Activated CD4-positive, alpha-beta T cell treated with anti-CD3 and anti-CD28 coated beads for 36 hours (primary cell): ENCODE measurements at regions not wholly inside any gene's neighbourhood (a gene's known extent, or its start where the extent isn't known, plus 50 kb on each side); places are given as distances from the start of the nearest gene placed in this dataset.

Experiments
- ATAC-seq: fragments of 200-7000 bp; cut with Tn5 transposase; one replicate; pipeline ENCODE4 v1.10.0; 2021; ENCODE audit warnings: mild to moderate bottlenecking, moderate library complexity
- CTCF ChIA-PET: fragments of 350-600 bp; sonication (Branson Sonifier 250); formaldehyde crosslinking; loops from one replicate; lab custom pipeline; 2021; ENCODE audit warnings: antibody characterized with exemption; lab: Charles Lee
- POLR2A ChIA-PET: fragments of 350-600 bp; sonication (Branson Sonifier 250); formaldehyde crosslinking; loops from one replicate; lab custom pipeline; 2021; ENCODE audit warnings: antibody characterized with exemption, inconsistent platforms; lab: Charles Lee
- DNase-seq: peaks from one replicate; pipeline ENCODE4 v3.0.0-alpha.2; 2020
- H3K27ac Mint-ChIP-seq: one replicate; pipeline ENCODE4 v1.8.0; 2021; ENCODE audit warnings: mixed read lengths
- H3K27me3 Mint-ChIP-seq: one replicate; pipeline ENCODE4 v1.8.0; 2021; ENCODE audit warnings: mixed read lengths
- H3K36me3 Mint-ChIP-seq: one replicate; pipeline ENCODE4 v1.8.0; 2021; ENCODE audit warnings: low read depth, mixed read lengths
- H3K4me1 Mint-ChIP-seq: one replicate; pipeline ENCODE4 v1.8.0; 2021; ENCODE audit warnings: mixed read lengths
- H3K4me3 Mint-ChIP-seq: one replicate; pipeline ENCODE4 v1.8.0; 2021; ENCODE audit warnings: mild to moderate bottlenecking, moderate library complexity, mixed read lengths
- H3K9me3 Mint-ChIP-seq: one replicate; pipeline ENCODE4 v1.8.0; 2021; ENCODE audit warnings: low read depth, mixed read lengths
- intact Hi-C, 2 experiments: fragments of 100-400 bp; cut with DNase I in 1 of 2; cut with micrococcal nuclease in 1 of 2; formaldehyde crosslinking; loops; one replicate each; pipeline versions ENCODE4 v1.14.2 to v1.15.1; 2022 to 2024; cut with DNase I, micrococcal nuclease

GRCh38 chr11:39975091-39975490, 1484.4 kb downstream of the LRRC4C start:
- ChIA-PET CTCF (no interaction called here), POLR2A (no interaction called here)
- Mint-ChIP-seq H3K27ac (no peak overlapping the region), H3K4me3 (no peak overlapping the region), H3K9me3 (peaks cover 8% of the 10 kb centered on the region), H3K27me3 (no peaks in the 10 kb centered on the region), H3K4me1 (no peaks in the 10 kb centered on the region), H3K36me3 (no peaks in the 10 kb centered on the region)
- no peak for ATAC-seq
- intact Hi-C loops = no loop called here
- no peak for DNase-seq

DNA sequence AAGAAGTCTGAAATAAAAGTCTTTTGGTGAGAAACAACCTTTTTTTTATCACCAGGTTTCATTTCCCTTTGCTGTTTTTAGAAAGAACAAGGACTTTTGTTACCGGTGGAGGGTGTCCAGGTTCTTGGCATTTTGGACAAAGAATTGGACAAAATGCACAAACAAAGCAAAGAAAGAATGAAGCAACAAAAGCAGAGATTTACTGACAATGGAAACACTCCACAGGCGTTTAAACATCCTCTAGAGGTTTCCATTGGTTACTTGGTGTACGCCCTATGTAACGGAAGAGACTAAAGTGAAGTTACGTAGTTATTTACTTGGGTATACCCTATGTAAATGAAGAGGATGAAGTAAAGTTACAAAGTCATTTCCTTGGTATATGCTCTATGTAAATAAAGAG, 1487.0 kb downstream of the LRRC4C start:
- no peak for DNase-seq
- Mint-ChIP-seq H3K4me3 (no peak overlapping the region), H3K9me3 (peaks cover 7% of the 10 kb centered on the region), H3K27me3 (no peaks in the 10 kb centered on the region), H3K27ac (no peak overlapping the region), H3K4me1 (no peaks in the 10 kb centered on the region), H3K36me3 (no peaks in the 10 kb centered on the region)
- no peak for ATAC-seq
- ChIA-PET CTCF (no interaction called here), POLR2A (no interaction called here)
- intact Hi-C loops = no loop called here

DNA sequence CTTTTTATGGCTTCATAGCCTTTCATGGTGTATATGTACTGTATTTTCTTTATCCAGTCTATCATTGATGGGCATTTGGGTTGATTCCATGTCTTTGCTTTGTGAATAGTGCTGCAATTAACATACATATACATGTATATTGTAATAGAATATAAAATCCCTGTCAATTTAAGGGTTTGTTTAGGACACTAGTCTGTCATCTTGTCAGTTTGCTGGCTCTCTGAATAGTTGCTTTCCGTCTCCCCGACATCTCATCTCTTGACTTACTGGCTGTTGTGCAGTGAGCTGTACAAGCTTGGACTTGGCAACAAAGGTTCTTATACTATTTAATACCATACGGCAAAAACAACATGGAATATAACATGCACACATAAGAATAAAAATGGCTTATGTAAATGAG, 1487.5 kb downstream of the LRRC4C start:
- no peaks in the 10 kb centered on the region for H3K27me3 Mint-ChIP-seq
- H3K27ac Mint-ChIP-seq = no peak overlapping the region
- peaks cover 7% of the 10 kb centered on the region for H3K9me3 Mint-ChIP-seq
- POLR2A ChIA-PET = no interaction called here
- CTCF ChIA-PET = no interaction called here
- no peaks in the 10 kb centered on the region for H3K36me3 Mint-ChIP-seq
- ATAC-seq (no peak), DNase-seq (no peak)
- H3K4me3 Mint-ChIP-seq = no peak overlapping the region
- no peaks in the 10 kb centered on the region for H3K4me1 Mint-ChIP-seq
- intact Hi-C loops = no loop called here

DNA sequence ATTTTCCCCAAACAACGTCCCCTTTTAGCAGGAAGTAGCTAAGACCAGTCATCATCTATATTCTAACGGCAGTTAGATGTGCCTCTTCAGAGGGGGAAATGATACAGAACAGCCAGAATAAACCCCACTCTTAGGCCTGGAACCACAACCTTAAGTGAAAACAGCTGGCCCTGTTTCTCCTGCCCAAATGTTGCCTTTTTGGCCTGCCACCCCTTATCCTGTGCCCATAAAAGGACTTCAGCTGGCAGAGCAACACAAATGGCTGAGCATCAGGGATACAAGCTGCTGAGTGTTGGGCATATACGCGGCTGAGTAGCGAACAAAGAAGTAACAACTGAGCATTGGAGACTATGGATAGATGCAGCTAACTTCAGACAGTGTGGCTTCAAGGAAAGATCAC, 1491.4 kb downstream of the LRRC4C start:
- ChIA-PET POLR2A (no interaction called here), CTCF (no interaction called here)
- no peaks in the 10 kb centered on the region for H3K27me3 Mint-ChIP-seq
- no peaks in the 10 kb centered on the region for H3K4me1 Mint-ChIP-seq
- H3K9me3 Mint-ChIP-seq = peaks cover 7% of the 10 kb centered on the region
- H3K27ac Mint-ChIP-seq = no peak overlapping the region
- H3K36me3 Mint-ChIP-seq = no peaks in the 10 kb centered on the region
- DNase-seq (no peak), ATAC-seq (no peak)
- intact Hi-C loops = no loop called here
- no peak overlapping the region for H3K4me3 Mint-ChIP-seq

GRCh38 chr11:39965701-39966100, 1493.8 kb downstream of the LRRC4C start:
- intact Hi-C loops = no loop called here
- Mint-ChIP-seq H3K4me3 (no peak overlapping the region), H3K27me3 (no peaks in the 10 kb centered on the region), H3K36me3 (no peaks in the 10 kb centered on the region), H3K27ac (no peak overlapping the region), H3K4me1 (no peaks in the 10 kb centered on the region), H3K9me3 (peaks cover 4% of the 10 kb centered on the region)
- ChIA-PET CTCF (no interaction called here), POLR2A (no interaction called here)
- ATAC-seq (no peak), DNase-seq (no peak)

GRCh38 chr11:39960206-39960605, 1499.2 kb downstream of the LRRC4C start:
- no peaks in the 10 kb centered on the region for H3K4me1 Mint-ChIP-seq
- ChIA-PET CTCF (no interaction called here), POLR2A (no interaction called here)
- no peaks in the 10 kb centered on the region for H3K36me3 Mint-ChIP-seq
- ATAC-seq = no peak
- no peak overlapping the region for H3K4me3 Mint-ChIP-seq
- no peak for DNase-seq
- no peak overlapping the region for H3K27ac Mint-ChIP-seq
- H3K9me3 Mint-ChIP-seq = peaks cover 2% of the 10 kb centered on the region
- intact Hi-C loops = no loop called here
- no peaks in the 10 kb centered on the region for H3K27me3 Mint-ChIP-seq

- Mint-ChIP-seq H3K27ac (no peak overlapping the region), H3K27me3 (no peaks in the 10 kb centered on the region), H3K9me3 (peaks cover 8% of the 10 kb centered on the region), H3K36me3 (peaks cover 2% of the 10 kb centered on the region), H3K4me3 (no peak overlapping the region), H3K4me1 (no peaks in the 10 kb centered on the region)
- no peak for DNase-seq
- ATAC-seq = no peak
- intact Hi-C loops = loop anchor here in 1 of 2 experiments (5.0 kb wide), 1 partner anchor 294 kb away; no protein-coding TSS in a partner anchor
- ChIA-PET POLR2A (no interaction called here), CTCF (interaction anchor here (0.6 kb wide), 1 partner anchor 9 kb away, joined by 3 read pairs; no protein-coding TSS in a partner anchor)
Measured at GRCh38 chr11:39932966-39933365, 1526.5 kb downstream of the LRRC4C start.

- DNase-seq = no peak
- H3K27me3 Mint-ChIP-seq = no peaks in the 10 kb centered on the region
- H3K4me1 Mint-ChIP-seq = no peaks in the 10 kb centered on the region
- no peak overlapping the region for H3K27ac Mint-ChIP-seq
- POLR2A ChIA-PET = no interaction called here
- ATAC-seq = no peak
- intact Hi-C loops = no loop called here
- peaks cover 16% of the 10 kb centered on the region for H3K9me3 Mint-ChIP-seq
- no peak overlapping the region for H3K4me3 Mint-ChIP-seq
- H3K36me3 Mint-ChIP-seq = no peaks in the 10 kb centered on the region
- CTCF ChIA-PET = interaction anchor here (0.6 kb wide), 1 partner anchor 459 kb away, joined by 3 read pairs; no protein-coding TSS in a partner anchor
Measured at GRCh38 chr11:39917256-39917655, 1542.2 kb downstream of the LRRC4C start.

DNA sequence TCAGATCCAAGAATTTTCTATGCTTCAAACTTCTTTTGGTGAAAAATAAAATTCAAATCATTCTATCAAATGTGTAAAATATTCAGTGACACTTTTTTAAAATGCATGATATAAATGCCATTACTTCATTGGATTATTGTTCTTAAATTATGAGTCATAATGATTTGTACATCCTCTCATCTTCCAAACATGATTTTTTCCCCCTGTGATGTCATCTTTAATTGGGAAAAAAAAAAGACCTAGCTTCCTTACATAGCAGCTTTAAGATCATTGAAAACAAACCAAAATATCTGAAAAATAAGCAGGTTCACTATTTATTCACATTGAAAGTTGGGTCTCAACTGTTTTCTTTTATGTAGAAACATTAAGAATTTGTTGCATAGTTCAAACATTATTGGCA, 1549.4 kb downstream of the LRRC4C start:
- ATAC-seq = no peak
- DNase-seq = no peak
- POLR2A ChIA-PET = no interaction called here
- Mint-ChIP-seq H3K9me3 (peaks cover 9% of the 10 kb centered on the region), H3K4me1 (no peaks in the 10 kb centered on the region), H3K27me3 (no peaks in the 10 kb centered on the region), H3K4me3 (no peak overlapping the region), H3K36me3 (no peaks in the 10 kb centered on the region), H3K27ac (no peak overlapping the region)
- CTCF ChIA-PET = no interaction called here
- intact Hi-C loops = no loop called here

DNA sequence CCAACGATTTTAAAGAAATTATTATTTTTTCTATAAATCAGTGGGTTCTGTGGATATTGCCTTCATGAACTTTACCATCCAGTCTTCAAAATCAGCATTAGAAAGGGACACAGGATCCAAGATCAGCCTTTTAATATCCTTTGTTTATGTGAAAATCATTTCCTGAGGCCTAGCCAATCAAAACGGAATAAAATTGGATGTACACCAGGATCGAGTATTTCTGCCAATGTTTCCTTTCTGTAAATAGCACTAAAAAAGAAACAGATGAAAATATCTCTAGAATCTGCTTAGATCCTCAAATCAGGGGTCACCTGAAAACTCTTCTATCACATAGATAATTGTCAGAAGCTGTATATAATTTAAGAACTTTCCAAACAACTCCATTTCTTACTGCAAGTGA, 1598.5 kb downstream of the LRRC4C start:
- H3K4me1 Mint-ChIP-seq = no peaks in the 10 kb centered on the region
- H3K36me3 Mint-ChIP-seq = no peaks in the 10 kb centered on the region
- CTCF ChIA-PET = no interaction called here
- POLR2A ChIA-PET = no interaction called here
- intact Hi-C loops = no loop called here
- H3K9me3 Mint-ChIP-seq = peaks cover 18% of the 10 kb centered on the region
- DNase-seq (no peak), ATAC-seq (no peak)
- H3K27ac Mint-ChIP-seq = no peak overlapping the region
- H3K27me3 Mint-ChIP-seq = no peaks in the 10 kb centered on the region
- no peak overlapping the region for H3K4me3 Mint-ChIP-seq

DNA sequence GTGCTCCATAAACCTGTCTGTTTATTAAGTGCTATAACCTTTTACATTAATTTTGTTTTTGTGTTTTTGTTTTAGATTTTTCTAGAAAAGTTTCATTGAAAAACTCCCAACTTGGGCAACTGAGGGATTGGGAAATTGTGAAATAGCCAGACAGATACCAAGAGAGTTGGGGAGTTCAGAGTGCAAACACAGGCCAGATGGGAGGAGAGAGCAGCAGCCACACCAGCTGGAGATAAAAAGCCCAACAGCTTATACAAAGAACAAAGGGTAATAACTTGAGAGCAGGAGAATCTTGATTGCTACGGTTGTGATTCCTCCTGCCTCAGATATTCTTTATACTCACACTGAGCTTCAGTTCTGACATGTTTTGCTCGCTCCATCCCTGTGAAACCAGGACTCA, 1642.2 kb downstream of the LRRC4C start:
- intact Hi-C loops = no loop called here
- no peaks in the 10 kb centered on the region for H3K27me3 Mint-ChIP-seq

GRCh38 chr11:39810358-39810757, 1649.1 kb downstream of the LRRC4C start:
- no peak overlapping the region for H3K27ac Mint-ChIP-seq
- H3K4me1 Mint-ChIP-seq = no peaks in the 10 kb centered on the region
- no peaks in the 10 kb centered on the region for H3K27me3 Mint-ChIP-seq
- DNase-seq (no peak), ATAC-seq (no peak)
- POLR2A ChIA-PET = no interaction called here
- intact Hi-C loops = no loop called here
- H3K4me3 Mint-ChIP-seq = no peak overlapping the region
- no peaks in the 10 kb centered on the region for H3K36me3 Mint-ChIP-seq
- peaks cover 16% of the 10 kb centered on the region for H3K9me3 Mint-ChIP-seq
- CTCF ChIA-PET = interaction anchor here (0.5 kb wide), 1 partner anchor 268 kb away, joined by 4 read pairs; no protein-coding TSS in a partner anchor

More for the DNA sequence above, 1642.2 kb downstream of the LRRC4C start:
- DNase-seq (no peak), ATAC-seq (no peak)
- CTCF ChIA-PET = no interaction called here
- H3K27ac Mint-ChIP-seq = no peak overlapping the region
- peaks cover 22% of the 10 kb centered on the region for H3K9me3 Mint-ChIP-seq
- no peak overlapping the region for H3K4me3 Mint-ChIP-seq
- no peaks in the 10 kb centered on the region for H3K4me1 Mint-ChIP-seq
- H3K36me3 Mint-ChIP-seq = no peaks in the 10 kb centered on the region
- POLR2A ChIA-PET = interaction anchor here (0.6 kb wide), 1 partner anchor 1747 kb away, joined by 3 read pairs; no protein-coding TSS in a partner anchor

DNA sequence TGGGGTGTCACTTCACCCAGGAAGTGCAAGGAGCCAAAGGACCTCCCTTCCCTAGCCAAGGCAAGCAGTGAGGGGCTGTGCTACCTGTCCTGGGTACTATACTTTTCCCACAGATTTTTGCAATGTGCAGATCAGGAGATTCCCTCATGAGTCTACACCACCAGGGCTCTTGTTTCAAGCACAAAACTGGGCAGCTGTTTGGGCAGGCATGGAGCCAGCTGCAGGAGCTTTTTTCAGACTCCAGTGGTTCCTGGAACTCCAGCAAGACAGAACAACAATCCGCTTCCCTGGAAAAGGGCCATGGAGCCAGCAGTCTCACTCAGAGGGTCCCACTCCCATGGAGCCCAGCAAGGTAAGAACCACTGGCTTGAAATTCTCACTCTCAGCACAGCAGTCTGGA, 1649.6 kb downstream of the LRRC4C start:
- ATAC-seq (no peak), DNase-seq (no peak)
- Mint-ChIP-seq H3K9me3 (peaks cover 13% of the 10 kb centered on the region), H3K4me1 (no peaks in the 10 kb centered on the region), H3K27ac (no peak overlapping the region), H3K36me3 (no peaks in the 10 kb centered on the region), H3K4me3 (no peak overlapping the region), H3K27me3 (no peaks in the 10 kb centered on the region)
- intact Hi-C loops = no loop called here
- ChIA-PET POLR2A (no interaction called here), CTCF (no interaction called here)
